Uterus (tissue), 2 donors: ENCODE measurements at regions not wholly inside any gene's neighbourhood (a gene's known extent, or its start where the extent isn't known, plus 50 kb on each side); places are given as distances from the start of the nearest gene placed in this dataset.
"Not testable (repeated sequence)": the region's sequence is repeated elsewhere in the genome, so short reads cannot be mapped to it uniquely, and the experiment has no call there.

Experiments
- POLR2A ChIP-seq, 2 donors: fragments of 450-650 bp; IDR thresholded peaks; one replicate each; pipeline ENCODE4 v1.6.1; 2016; ENCODE audit warnings: antibody characterized with exemption in 2 of 2, mild to moderate bottlenecking in 1 of 2, moderate library complexity in 1 of 2
- TF ChIP-seq, protein P1 (sequence below), 4 experiments: fragments of 200-600 bp in 2 of 4; fragments of 450-650 bp in 2 of 4; sonication (generic) in 2 of 4; IDR thresholded peaks; one replicate each; pipeline ENCODE4 v1.5.1; 2016 to 2019; ENCODE audit warnings: antibody characterized with exemption in 4 of 4, mild to moderate bottlenecking in 2 of 4, moderate library complexity in 1 of 4

DNA sequence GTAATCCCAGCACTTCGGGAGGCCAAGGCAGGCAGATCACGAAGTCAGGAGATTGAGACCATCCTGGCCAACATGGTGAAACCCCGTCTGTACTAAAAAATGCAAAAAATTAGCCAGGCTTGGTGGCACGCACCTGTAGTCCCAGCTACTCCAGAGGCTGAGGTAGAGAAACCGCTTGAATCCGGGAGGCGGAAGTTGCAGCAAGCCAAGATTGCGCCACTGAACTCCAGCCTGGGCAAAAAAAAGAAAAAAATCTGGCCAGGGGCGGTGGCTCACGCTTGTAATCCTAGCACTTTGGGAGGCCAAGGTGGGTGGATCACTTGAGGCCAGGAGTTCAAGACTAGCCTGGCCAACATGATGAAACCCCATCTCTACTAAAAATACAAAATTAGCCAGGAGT, 722.7 kb downstream of the FSCB start:
- TF ChIP-seq, protein P1, sequence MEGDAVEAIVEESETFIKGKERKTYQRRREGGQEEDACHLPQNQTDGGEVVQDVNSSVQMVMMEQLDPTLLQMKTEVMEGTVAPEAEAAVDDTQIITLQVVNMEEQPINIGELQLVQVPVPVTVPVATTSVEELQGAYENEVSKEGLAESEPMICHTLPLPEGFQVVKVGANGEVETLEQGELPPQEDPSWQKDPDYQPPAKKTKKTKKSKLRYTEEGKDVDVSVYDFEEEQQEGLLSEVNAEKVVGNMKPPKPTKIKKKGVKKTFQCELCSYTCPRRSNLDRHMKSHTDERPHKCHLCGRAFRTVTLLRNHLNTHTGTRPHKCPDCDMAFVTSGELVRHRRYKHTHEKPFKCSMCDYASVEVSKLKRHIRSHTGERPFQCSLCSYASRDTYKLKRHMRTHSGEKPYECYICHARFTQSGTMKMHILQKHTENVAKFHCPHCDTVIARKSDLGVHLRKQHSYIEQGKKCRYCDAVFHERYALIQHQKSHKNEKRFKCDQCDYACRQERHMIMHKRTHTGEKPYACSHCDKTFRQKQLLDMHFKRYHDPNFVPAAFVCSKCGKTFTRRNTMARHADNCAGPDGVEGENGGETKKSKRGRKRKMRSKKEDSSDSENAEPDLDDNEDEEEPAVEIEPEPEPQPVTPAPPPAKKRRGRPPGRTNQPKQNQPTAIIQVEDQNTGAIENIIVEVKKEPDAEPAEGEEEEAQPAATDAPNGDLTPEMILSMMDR (IDR thresholded peaks at IDR 0.05) = not testable (repeated sequence)
- TF ChIP-seq POLR2A (IDR thresholded peaks at IDR 0.05) = not testable (repeated sequence)
